Embryonic facial prominence (tissue), 1 donor: ENCODE measurements at regions not wholly inside any gene's neighbourhood (a gene's known extent, or its start where the extent isn't known, plus 50 kb on each side); places are given as distances from the start of the nearest gene placed in this dataset.
"Not testable (repeated sequence)": the region's sequence is repeated elsewhere in the genome, so short reads cannot be mapped to it uniquely, and the experiment has no call there.

Experiments used
- DNase-seq: peaks from one replicate; pipeline ENCODE4 v3.0.0-alpha.2; 2016; ENCODE audit errors: extremely low spot score

DNA sequence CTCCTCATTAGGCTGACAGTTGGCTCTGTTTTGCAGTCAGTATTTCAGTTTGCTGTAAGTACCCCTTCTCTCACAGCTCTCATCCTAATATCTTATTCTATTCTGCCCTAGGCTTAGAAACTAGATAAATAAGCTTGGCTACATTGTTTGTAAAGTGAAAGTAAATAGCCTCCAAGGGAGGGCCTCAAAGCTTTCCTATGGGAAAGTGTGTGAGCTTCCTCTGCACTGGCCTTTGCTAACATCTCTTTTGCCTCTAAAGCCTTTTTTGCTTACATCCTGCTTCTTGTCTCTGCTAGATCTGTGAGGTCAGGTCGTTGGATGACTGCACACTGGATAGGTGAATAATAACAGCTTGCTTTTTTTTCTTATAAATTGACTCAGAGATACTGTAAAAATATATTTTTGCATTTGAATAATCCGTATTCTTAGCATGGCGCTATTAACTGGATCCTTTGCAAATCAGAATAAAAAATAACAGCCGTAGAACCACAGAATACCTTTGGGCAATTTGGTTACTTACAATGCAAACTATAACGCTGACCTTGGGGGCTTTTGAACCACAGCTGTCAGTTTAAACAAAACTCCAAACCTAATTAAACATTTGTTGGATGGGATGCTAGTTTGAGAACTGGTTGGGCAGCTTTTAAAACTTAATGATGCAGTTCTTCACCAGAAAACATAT lies 55.1 kb downstream of the TTC6 start:
- no peak for DNase-seq

DNA sequence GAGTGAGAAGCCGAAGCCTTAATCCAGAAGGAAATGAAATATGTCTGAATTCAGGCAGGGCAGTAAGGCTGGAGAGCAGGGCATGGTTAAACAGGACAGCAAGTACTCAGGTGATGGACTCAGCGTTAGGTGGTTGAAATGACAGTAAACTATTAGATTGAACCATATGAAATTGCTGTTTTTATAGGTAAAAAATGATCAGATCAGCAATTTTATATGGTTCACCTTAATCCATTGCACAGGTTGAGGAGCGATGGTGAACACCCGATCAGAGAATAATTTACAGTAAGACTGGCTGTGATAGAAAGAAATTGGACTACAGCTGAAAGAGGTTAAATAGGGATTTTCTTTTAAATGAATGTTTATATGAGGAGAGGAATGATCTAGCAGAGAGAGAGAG lies 56.6 kb downstream of the TTC6 start:
- DNase-seq, result no peak

DNA sequence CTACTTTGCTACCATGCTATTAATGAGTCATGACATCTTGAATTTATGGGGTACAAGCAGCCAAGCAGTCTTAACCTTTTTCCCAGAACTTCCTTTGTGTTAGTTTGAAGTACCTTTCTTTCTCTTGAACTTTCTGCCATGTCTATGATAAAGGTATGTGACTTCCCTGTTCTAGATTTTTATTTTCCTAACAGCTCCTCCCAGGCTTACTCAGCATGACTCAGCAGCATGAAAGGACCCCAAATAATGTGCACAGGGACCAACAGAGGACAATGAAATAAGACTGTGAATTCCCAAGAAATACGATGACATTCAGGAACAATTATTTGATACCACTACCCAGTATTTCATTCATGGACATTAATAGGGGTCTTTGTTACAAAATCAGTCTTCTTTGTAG lies 60.0 kb downstream of the TTC6 start:
- no peak for DNase-seq

DNA sequence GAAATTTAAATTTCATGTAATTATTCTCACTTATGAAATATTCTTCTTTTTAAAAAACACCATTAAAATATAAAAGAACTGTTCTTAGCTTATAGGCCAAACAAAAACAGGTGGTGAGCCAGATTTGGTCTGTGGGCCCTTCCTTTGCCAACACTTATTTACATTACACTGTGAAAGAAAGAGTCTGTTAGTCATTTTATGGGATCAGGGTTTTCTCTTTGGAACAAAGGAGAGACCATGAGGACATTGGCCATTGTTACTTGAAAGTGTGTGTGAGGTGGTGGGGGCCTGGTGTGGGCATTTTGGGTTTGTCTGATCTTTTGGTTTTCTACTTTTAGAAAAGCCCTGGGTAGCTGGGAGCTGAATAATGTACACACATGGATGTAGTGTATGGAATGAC lies 62.7 kb downstream of the TTC6 start:
- no peak for DNase-seq

DNA sequence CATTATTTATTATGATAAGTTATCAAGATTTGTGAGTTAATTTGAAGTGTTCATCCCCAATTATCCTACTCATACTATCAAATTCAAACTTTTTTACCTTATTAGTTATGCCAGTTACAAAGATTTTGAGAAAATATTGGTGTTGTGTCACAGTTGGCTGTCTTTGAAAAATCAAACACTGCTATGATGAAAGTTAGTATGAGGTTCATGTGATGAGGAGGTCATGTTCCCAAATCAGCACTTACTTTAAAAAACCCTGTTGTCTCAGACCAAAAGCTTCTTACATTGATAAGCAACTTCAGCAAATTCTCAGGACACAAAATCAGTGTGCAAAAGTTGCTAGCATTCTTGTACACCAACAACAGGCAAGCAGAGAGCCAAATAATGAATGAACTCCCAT lies 68.1 kb downstream of the TTC6 start:
- DNase-seq, result no peak

DNA sequence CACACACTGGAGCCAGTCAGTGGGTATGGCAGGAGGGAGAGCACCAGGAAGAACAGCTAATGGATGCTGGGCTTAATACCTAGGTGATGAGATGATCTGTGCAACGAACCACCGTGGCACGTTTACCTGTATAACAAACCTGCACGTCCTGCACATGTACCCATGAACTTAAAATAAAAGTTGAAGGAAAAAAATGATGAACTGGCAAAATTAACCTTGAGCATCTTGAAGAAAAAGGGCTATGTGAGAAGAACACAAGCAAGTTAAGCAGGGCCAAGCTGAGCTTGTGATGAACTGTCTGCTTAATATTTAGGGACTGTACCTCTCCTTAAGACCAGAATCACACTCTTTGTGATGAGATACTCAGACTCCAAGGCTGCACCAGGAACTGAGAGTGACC lies 70.0 kb downstream of the TTC6 start:
- no peak for DNase-seq

DNA sequence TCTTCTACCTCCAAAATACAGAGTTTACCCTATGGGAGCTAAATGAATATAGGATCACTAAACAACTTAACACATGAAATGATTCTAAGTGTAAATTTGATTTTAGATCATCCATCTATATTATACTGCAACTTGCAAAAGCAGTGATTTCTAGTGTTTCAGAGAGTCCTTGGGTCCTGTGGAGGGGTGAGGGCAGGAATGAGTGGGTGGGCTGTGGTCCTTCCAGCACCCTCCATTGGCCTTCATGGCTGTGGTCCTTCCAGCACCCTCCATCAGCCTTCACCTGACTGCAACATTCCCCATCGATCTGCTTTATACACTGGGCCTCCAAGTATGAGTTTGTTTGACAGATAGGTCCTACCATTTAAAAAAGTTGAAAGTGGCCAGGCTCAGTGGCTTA lies 70.5 kb downstream of the TTC6 start:
- DNase-seq, result no peak

DNA sequence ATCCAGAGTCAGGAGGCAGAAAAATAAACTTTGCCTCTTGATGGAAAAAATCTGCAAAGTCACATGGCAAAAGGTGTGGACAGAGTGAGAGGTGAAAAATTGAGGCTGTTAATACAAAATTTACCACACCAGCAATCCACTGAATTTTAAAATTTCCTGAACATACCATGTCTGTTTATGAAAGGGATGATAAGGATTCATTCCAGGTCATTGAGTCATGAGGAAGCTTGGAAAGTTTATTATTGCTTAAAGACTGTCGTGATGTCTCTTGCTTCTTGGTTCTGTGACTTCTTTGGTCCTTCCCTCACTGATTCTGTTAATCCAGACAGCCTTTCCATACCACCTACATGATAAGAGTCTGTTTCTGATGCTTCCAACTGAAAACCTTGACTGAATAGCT lies 73.2 kb downstream of the TTC6 start:
- DNase-seq, result no peak

DNA sequence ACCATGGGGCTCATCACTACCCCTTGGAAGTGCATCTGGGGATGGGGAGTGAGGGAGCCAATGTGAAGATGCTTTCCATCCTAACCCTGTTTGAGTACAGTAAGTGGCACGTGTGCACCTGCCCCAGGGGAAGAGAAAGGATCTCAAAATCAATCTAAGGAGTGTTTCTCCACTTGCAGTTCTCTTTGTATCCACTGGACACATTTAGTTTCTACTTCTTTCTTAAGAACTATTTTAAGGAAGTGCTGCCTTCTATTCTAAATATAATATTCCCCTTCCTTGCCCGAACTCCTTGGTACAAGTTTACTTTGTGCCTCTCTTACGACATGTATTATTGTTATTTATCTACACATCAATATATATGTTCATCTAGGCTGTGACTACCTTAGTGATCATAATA lies 73.8 kb downstream of the TTC6 start:
- no peak for DNase-seq

DNA sequence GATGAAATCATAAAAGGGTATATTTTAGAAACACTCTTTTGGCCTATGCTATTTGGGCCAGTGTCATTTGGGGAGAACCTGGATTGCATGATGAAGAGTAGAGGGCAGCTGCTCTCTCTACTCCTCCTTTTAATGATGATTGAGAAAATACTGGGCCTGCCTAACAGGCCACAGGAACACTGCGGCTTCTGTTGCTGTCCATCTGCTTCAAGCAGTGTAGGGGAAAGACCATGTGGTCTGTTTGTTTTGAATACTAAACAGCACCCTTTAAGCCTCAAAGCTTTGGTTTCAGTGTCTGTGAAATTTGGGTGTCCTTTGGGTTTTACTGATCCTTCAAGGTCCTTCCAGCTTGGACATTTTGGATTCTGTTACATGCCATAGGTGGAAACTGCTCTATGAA lies 78.0 kb downstream of the TTC6 start:
- DNase-seq, result no peak

DNA sequence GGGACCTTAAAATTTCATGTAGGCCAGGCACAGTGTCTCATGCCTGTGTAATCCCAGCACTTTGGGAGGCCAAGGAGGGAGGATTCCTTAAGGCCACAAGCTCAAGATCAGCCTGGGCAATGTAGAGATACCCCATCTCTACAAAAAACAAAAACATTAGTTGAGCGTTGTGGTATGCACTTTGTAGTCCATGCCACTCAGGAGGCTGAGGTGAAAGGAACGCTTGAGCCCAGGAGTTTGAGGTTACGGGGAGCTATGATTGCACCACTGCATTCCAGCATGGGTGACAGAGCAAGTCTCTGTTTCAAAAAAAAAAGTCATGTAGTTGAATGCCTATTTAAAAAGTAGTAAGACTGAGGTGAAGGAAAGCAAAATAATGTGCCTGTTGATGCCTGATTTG lies 83.5 kb downstream of the TTC6 start:
- no peak for DNase-seq

DNA sequence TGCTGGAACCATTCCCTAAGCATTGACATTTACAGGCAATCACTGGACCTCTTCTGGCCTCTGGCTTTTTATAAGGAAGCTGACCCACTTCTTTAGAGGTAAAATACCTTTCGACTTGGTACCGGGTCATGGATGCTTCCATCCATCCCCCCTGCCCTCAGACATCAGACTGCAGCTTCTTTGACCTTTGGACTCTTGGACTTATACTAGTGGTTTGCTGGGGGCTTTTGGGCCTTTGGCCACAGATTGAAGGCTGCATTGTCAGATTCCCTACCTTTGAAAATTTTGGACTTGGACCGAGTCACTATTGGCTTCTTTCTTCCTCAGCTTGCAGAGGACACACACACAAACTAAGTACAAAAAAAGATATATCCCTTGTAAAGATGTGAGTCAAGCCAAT lies 86.1 kb downstream of the TTC6 start:
- DNase-seq, result no peak

DNA sequence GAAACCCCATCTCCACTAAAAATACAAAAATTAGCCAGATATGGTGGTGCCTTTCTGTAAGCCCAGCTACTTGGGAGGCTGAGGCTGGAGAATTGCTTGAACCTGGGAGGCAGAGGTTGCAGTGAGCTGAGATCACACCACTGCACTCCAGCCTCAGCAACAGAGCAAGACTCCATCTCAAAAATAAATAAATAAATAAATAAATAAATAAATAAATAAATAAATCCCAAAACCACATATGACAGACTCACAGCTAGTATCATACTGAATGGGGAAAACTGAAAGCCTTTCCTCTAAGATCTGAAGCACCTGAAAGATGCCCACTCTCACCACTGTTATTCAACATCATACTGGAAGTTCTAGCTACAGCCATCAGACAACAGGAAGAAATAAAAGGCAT lies 97.3 kb downstream of the TTC6 start:
- not testable (repeated sequence) for DNase-seq

DNA sequence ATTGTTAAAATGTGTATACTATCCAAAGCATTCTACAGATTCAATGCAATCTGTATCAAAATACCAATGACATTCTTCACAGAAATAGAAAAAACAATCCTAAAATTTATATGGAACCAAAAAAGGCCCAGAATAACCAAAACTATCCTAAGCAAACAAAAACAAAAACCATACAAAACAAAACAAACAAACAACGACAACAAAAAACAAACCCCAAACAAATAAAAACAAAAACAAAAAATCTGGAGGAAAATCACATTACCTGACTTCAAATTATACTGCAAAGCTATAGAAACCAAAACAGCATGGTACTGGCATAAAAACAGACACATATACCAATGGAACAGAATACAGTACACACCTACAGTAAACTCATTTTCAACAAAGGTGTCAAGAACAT lies 98.0 kb downstream of the TTC6 start:
- not testable (repeated sequence) for DNase-seq

DNA sequence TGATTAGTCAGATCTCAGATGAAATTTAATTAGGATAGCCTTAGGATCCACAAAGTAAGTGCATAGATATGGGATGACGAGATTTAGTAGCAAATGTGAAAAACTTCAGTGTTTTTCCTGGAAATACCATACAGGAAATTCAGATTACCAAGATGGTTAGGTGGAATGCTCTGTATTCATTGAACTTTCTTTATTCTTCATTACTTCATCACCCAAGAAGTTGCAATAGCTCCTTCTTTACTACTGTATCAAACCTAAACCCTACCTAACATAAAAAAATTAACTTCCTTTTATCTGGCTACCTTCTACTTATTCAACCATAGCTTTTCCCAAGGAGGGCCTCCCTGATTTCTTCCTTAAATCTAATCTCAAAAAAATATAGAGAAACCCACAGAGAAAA lies 100.4 kb downstream of the TTC6 start:
- DNase-seq, result no peak

DNA sequence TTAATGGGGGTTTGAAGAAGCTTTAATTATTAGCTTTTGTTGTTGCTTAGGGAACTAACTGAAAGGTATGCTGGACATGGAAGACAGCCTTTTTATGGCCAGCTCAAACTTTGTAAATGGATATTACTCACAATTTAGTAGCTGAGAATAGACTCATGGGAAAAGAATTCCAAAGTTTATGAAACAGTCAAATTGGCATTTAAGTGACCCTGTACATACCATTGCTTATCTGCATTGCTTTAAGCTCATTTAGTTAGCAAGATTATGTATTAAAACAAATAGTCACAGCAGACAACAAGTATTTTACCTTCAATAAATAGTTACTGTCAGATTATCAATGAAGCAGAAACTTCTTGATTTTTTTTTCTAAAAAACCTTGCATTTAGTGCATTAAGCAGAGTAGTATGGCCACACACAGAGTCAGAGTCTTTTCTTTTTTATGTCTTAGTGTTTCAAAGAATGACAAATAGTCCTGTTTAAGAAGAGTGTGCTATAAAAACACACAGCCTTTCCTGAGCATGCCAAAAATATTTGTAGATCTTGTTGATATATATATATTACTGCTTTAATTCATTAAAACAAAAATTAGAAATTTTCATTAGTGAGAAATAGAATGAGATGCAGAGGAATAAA lies 102.2 kb downstream of the TTC6 start:
- DNase-seq, result no peak

DNA sequence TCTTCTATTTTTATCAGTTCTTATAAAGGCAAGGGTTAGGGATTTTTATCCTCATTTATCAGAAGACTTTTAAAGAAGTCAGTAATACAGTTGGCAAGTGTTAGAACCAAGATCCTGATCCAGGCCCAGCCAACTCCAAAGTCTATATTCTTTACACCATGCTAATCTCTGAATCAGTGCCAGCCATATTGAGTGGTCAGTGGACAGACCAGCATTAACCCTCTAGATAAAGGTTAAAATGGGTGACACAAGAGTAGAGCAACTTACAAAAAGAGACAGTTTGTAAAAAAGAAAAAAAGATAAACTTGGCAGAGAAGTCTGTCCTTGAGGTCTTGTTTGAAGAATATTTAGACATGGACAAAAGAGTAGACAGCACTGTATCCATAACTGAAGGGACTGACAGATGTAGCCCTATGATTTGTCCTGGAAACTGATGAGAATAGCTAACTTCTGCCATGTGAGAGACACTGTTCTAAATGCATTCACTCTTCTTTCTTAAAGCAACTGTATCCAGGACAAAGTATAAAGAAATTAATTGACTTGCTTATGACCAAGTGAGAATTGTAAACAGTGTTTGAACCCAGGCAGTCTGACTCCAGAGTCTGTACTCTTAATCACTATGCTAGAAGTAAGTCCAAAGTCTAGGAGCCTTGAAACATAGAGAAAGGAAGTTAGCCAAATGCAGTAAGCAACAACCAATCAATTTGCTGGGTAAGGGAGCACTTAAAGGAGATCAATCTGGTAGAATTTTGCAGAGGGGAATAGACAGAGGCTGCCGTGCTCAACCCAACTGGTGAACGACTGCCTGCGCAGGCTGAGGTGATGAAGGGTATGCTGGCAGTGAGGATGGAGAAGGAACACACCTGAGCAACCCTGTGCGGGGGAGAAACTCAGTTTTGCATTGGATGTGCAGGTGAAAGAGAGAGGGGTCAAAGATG lies 103.7 kb downstream of the TTC6 start:
- DNase-seq, result no peak

DNA sequence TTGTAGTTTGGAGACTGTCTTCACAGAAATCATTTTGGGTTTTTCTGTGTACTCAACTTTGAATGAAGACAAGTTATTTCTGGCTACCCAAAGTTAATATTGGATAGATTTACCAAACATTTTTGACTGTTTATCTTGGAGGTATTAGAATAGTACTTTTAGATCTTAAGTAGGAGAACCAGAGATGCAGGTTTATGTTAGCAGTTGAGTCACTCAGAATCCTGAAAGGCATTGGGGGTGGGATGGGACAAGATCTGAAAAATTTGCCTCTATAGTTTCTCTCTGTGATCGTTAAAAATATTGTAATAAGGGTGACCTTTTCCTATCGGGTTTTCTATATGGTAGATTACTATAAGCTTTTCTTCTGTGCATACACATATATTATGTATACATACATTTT lies 112.3 kb downstream of the TTC6 start:
- no peak for DNase-seq

DNA sequence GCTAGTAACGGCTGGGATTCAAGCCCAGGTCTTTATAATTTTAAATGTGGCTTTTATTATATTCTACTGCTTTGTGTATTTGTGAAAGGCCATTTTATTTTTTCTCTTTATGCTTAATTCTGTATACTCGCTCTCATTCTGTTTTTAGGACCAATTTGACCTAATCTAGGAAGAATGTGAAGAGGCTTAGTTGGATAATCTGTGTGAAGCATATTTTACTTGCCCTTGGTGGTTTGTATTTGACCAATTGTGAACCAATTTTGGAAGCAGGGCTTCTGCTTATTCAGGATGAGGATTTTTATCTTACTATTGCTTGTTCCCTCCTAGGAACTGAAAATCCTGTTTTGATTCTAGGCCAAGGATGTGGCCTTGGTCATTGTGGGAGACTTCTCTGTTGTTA lies 113.1 kb downstream of the TTC6 start:
- no peak for DNase-seq

DNA sequence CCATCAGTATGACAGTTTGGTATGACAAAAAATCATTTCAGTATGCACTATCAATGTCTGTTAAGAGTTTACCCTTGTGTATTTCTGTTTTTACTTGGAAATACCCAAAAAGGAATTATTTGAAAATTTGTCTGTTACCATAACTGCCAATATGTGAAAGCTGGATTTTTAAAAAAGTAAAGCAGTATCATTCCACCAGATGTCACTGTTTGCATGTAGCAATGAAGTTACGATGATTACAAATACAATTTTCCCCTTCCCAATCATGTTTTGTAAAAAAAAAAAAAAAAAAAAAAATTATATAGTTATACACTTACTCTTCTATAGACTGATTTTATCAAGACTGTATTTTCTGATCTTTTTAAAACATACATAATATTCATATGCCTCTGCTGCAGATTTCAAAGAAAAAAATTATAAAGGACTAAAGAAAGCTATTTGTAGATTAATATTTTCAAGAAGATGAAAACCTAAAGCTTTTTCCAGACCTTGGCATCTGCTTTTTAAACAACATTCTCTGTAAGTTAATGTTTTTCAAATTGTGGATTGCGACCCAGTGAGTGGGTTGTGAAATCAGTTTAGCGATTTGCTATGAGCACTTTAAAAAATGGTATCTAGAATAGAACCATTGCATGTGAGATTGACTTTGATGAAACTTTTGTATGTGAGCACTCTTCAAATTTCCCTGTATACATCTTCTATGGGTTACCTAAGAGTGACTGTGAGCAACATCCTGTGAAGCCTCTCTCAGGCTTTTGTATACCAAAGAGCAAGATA lies 114.2 kb downstream of the TTC6 start:
- no peak for DNase-seq

DNA sequence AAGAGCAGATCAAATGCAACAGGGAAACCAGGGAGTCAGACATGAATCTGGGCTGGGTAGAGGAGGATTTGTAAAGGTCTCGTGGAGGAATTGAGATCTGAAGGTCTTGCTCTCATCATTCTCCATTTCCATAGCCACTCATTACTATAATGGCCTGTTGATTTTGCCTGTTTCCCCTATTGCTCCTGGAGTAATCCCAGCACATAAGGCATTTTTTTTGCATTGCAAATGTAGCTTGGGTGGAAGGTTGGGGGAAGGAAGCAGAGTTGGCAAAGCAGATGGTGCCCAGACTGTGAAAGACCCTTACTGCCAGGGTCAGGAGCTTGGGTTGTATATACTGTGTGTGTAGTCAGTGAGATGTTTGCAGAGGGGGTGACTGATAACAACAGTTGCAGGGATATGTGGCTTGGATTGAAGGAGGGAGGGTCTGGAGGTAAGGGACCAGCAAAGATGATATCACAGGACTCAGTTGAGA lies 116.0 kb downstream of the TTC6 start:
- DNase-seq, result no peak
